Left forelimb (tissue), 1 donor: ENCODE measurements at regions not wholly inside any gene's neighbourhood (a gene's known extent, or its start where the extent isn't known, plus 50 kb on each side); places are given as distances from the start of the nearest gene placed in this dataset.

Experiments
- DNase-seq: peaks from one replicate; pipeline ENCODE4 v3.0.0-alpha.2; 2018; ENCODE audit warnings: low spot score

DNA sequence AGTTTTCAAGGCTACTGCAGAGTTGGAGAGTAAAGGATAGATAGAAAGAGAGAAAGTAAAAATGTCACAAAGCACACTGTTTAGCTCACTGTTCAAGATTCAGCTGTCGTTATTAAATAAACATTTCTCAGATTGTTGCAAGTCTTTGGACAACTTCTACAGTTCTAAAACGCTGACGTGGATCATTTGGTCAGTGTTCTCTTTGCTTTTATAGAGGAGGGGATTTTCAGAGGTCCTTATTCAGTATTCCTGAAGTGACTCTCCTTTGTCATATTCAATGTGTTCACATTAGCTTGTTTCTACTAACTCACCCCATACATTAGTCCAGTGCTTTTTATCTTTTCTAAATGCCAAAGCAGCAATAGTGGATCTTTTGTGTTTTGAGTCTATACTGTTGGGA lies 154.7 kb upstream of the ARGLU1 start:
- DNase-seq: no peak

DNA sequence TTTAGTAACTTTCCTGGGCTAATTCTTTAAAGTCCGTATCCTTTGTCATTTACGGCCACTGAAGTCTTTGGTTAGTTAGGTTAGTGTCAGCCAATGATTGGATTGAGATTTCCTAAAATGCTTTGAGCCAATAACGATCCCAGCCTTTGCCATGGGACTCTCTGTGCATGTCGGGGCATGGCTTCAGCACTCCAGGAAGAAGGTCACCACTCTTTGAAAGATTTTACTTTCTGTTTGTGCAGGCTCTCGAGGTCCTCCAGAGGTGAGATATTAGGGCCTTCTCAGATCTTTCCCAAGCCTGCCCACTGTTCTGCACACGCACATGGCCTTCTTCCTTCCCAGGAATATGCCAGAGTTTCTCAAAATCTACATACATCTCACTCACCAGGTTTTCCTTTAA lies 153.7 kb upstream of the ARGLU1 start:
- DNase-seq: no peak

DNA sequence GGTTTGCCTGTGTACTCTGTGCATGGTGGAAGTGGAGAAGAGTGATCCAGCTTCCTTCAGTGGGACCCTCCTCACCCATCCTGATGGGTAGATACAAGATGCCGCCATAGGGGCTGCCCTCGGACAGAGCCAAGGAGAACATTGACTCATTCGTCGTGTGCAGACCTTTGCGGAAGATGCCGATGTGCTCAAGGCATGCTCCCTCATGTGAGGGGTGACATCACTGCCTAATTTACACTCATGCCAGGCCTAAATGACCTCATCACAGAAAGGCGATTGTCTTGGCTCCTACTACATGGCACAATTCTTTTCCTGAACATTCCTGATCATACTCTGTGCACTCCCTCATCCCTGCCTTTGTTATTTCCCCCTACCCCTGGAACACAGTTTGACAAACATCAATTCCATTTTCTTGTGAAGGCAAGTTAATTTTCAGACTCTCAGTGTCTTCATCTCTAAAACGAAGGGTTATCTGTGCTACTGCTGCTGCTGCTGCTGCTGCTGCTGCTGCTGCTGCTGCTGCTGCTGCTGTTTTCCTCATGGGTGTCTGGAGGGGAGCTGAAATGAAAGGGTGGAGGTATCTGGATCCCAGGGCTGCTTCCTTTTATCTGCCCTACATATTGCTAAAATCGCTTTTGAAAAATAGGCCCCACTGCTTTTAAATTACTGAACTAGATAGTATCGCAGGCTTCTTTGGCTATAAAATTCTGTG lies 146.5 kb upstream of the ARGLU1 start:
- no peak for DNase-seq

- DNase-seq: no peak
Measured at GRCh38 chr13:106712381-106712780, 144.4 kb upstream of the ARGLU1 start.

DNA sequence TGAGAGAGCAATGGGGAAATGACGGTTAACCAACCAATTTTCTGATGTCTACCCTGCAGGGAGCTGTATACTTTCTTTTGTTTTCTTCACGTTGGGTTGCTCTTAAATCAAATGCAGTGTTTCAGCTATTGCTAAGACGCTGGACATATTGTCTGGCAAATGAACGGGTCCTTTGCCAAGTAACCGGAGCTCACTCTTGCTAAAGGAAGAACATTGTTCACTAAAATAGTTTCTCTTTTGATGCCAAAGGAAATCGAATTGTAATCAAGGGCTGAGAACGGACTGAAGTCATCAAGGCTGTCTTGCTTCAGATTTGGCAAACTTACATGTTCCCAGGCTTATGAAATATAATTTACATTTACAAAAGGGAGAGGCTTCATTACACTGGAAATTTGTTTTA lies 142.3 kb upstream of the ARGLU1 start:
- DNase-seq: no peak

GRCh38 chr13:106709522-106709921 lies 141.6 kb upstream of the ARGLU1 start:
- DNase-seq: no peak

- no peak for DNase-seq
Measured at GRCh38 chr13:106702505-106702904, 134.6 kb upstream of the ARGLU1 start.

GRCh38 chr13:106701771-106702341 lies 133.9 kb upstream of the ARGLU1 start:
- no peak for DNase-seq

DNA sequence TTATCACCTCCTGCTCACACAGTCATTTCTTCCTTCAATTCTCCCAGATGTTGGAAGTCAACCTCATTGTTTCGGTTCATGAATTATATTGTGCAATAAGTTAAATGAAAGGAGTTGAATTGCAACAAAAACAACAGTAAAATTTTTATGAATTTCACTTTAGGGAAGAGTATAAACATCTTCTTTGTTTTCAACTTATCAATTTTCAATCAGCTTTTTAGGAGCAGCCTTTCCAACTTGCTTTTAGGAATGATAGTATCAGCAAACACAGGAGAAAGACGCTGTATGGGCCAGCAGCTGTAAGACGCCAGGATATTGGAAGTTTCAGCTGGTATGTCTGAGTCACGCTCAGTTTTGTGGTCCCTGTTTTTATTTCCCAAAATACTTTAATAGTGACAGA lies 132.5 kb upstream of the ARGLU1 start:
- no peak for DNase-seq

- no peak for DNase-seq
Measured at GRCh38 chr13:106700007-106700406, 132.1 kb upstream of the ARGLU1 start.

DNA sequence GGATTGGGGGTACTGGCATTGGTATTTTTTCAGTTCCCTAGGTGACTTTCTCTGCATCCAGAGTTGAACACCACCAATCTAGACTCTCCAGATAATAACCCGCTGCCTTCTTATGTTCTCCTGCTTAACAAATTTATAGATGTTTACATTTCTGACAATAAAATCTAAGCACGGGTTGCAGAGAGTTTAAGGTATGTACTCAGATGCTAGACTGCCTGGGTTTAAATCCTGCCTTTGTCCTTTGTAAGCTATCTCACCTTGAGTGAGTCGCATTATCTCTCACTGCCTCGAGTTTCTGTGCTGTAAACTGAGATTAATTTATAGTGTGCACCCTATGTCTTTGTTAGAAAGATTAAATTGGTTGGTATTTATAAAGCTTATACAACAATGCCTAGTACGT lies 131.4 kb upstream of the ARGLU1 start:
- DNase-seq: no peak

GRCh38 chr13:106696719-106697118 lies 128.8 kb upstream of the ARGLU1 start:
- DNase-seq: no peak

- DNase-seq: no peak
Measured at GRCh38 chr13:106696140-106696539, 128.2 kb upstream of the ARGLU1 start.

- no peak for DNase-seq
Measured at GRCh38 chr13:106695139-106695538, 127.2 kb upstream of the ARGLU1 start.

GRCh38 chr13:106691861-106692260 lies 123.9 kb upstream of the ARGLU1 start:
- no peak for DNase-seq

GRCh38 chr13:106691341-106691740 lies 123.4 kb upstream of the ARGLU1 start:
- DNase-seq: no peak

DNA sequence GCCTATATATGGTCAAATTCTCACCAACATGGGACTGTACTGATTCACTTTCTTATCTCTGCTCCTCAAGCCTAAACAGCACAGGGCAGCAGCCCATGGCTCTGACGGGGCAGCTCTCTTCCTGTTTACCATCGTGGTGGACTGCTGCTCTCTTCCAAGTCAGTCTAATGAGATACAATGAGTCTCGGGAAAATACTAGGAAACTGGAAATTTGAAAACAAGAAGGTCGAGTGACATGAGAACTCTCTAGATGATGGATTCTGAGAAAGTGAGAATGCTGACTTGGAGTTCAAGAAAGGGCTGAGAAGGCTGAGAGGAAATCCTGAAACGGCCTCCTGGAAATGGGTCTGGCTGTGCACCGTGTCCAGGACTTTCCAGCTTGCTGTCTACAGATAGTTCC lies 122.8 kb upstream of the ARGLU1 start:
- no peak for DNase-seq

GRCh38 chr13:106689906-106690305 lies 122.0 kb upstream of the ARGLU1 start:
- DNase-seq: no peak

DNA sequence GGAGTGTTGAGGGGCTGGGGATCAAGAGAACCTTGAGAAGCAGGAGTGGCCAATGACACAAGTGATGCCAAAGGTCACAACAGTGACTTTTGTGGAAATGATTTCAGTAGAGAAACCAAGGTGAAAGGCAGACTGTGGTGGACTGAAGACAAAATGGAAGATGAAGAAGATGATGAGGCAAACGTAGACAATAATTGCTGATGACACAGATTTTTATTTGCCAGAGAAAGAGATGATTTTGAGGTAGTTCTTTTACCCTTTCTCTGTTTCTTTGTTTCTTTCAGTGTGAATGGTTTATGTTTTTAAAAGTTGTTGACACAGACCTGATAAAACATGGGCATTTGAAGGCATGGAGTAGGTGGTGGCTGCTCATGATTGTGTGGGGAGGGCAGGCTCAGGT lies 121.0 kb upstream of the ARGLU1 start:
- DNase-seq: no peak

DNA sequence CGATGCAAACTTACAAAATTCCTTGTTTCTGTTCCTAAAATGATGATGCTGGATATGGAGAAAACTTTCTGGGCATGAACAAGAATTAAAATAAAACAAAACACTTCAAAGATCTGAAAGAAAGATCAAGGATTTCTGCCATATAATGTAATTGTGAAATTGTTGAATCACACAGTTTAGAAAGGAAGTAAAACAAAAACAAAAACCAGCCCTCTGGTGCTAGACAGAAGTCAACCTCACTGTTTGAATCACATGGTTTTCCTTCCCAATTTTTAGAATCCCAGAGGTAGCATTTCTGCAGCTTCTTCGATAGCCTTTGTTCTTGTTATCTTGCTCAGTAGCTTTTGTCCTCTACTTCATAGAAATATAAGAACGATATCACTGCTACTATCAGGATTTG lies 118.2 kb upstream of the ARGLU1 start:
- DNase-seq: no peak

DNA sequence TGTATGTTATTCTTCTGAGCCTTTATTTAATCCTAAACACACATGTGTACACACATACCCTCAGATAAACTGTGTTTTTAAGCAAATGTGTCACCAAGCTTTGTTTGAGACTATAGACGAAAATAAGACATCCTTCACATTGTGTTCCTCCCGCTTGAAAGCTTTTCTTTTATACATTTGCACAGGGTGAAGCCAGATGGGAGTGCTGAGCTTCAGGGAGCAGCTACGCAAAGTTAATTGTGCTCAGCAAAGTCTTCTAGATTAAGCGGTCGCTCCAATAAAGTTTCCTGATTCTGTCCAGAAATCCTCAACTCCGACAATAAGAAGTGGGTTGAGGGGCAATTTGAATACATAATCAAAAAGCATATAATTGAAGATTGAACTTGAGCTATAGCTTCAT lies 117.2 kb upstream of the ARGLU1 start:
- no peak for DNase-seq

- DNase-seq: no peak
Measured at GRCh38 chr13:106683918-106684317, 116.0 kb upstream of the ARGLU1 start.

DNA sequence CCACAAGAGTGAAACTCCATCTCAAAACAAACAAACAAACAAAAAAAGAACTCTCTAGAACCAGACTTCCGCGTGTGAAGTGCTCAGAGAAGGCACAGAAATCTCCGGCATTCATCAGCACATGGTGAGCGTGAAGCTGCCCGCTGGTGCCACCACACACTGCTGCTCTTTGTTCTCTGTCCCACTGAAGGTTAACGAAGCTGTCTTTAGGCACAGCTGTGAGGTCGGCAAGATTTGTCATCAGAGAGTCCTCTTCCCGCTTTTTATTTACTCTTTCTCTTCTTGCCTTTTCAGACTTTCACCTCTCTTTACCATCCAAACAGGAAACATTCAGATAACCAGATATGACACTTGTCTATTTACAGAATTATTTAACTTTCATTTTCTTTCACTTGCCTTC lies 115.2 kb upstream of the ARGLU1 start:
- DNase-seq: no peak

GRCh38 chr13:106681997-106682396 lies 114.1 kb upstream of the ARGLU1 start:
- no peak for DNase-seq
